HG02588 (cell line): ENCODE measurements at regions not wholly inside any gene's neighbourhood (a gene's known extent, or its start where the extent isn't known, plus 50 kb on each side); places are given as distances from the start of the nearest gene placed in this dataset.
"Not testable (repeated sequence)": the region's sequence is repeated elsewhere in the genome, so short reads cannot be mapped to it uniquely, and the experiment has no call there.

ENCODE experiments used
- ATAC-seq: cut with Tn5 transposase; IDR thresholded peaks from one replicate; pipeline ENCODE4 v1.9.1; 2021; ENCODE audit warnings: mild to moderate bottlenecking, moderate library complexity; ENCODE audit not compliant: unreplicated experiment

GRCh38 chr17:64730023-64730422, 67.9 kb upstream of the SMURF2 start:
- not testable (repeated sequence) for ATAC-seq

- no peak for ATAC-seq
Observed at GRCh38 chr17:64729201-64729600, 67.1 kb upstream of the SMURF2 start.

GRCh38 chr17:64728041-64728695, 66.1 kb upstream of the SMURF2 start:
- no peak for ATAC-seq

GRCh38 chr17:64726025-64726424, 63.9 kb upstream of the SMURF2 start:
- ATAC-seq = not testable (repeated sequence)

GRCh38 chr17:64724246-64724645, 62.1 kb upstream of the SMURF2 start:
- ATAC-seq = not testable (repeated sequence)

GRCh38 chr17:64723781-64724180, 61.7 kb upstream of the SMURF2 start:
- no peak for ATAC-seq

GRCh38 chr17:64721556-64721955, 59.4 kb upstream of the SMURF2 start:
- not testable (repeated sequence) for ATAC-seq

GRCh38 chr17:64720253-64720652, 58.1 kb upstream of the SMURF2 start:
- ATAC-seq = not testable (repeated sequence)

GRCh38 chr17:64719517-64719916, 57.4 kb upstream of the SMURF2 start:
- not testable (repeated sequence) for ATAC-seq

- not testable (repeated sequence) for ATAC-seq
Observed at GRCh38 chr17:64718816-64719215, 56.7 kb upstream of the SMURF2 start.

- no peak for ATAC-seq
Observed at GRCh38 chr17:64718058-64718457, 56.0 kb upstream of the SMURF2 start.

GRCh38 chr17:64716496-64716895, 54.4 kb upstream of the SMURF2 start:
- ATAC-seq = not testable (repeated sequence)

- ATAC-seq = not testable (repeated sequence)
Observed at GRCh38 chr17:64713786-64714185, 51.7 kb upstream of the SMURF2 start.

GRCh38 chr17:64712557-64713351, 50.6 kb upstream of the SMURF2 start:
- ATAC-seq = not testable (repeated sequence)
